ENCODE measurements at regions not wholly inside any gene's neighbourhood (a gene's known extent, or its start where the extent isn't known, plus 50 kb on each side); places are given as distances from the start of the nearest gene placed in this dataset.
"Not testable (repeated sequence)": the region's sequence is repeated elsewhere in the genome, so short reads cannot be mapped to it uniquely, and the experiment has no call there.

DNA sequence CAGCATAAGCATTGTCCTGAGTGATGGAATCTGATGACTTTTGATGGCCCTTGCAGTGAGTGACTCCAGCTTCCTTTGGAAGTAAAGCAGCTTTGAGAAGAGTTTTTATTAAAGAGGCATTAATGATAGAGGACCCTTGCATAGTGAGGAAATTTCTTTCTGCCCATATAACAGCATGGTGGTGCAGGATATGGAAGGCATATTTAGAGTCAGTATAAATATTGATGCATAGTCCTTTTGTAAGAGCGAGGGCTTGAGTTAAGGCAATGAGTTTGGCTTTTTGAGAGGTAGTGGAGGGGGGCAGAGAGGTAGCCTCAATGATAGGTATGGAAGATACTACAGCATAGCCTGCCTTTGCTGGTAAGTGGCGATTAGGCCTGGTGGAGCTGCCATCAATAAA, 87.7 kb upstream of the DNAH14 start:
- not testable (repeated sequence) for H3K9me3 ChIP-seq (ENCODE audit: control insufficient read depth in 2 of 2, low read length in 2 of 2); H3K27me3 ChIP-seq (ENCODE audit: control insufficient read depth in 2 of 2, insufficient read depth in 2 of 2, low read length in 2 of 2); H3K36me3 ChIP-seq (ENCODE audit: control insufficient read depth in 2 of 2, insufficient read depth in 2 of 2, low read length in 2 of 2); H3K9ac ChIP-seq (ENCODE audit: low read depth in 1 of 2, low read length in 2 of 2); H3K4me3 ChIP-seq (ENCODE audit: low read length in 2 of 2); H3K4me1 ChIP-seq (ENCODE audit: control insufficient read depth in 2 of 2, insufficient read depth in 2 of 2, low read length in 2 of 2); H3K27ac ChIP-seq (ENCODE audit: low read depth in 2 of 2, low read length in 2 of 2)

GRCh38 chr1:224846119-224846907, 83.2 kb upstream of the DNAH14 start:
- H3K4me3 ChIP-seq (ENCODE audit: low read length in 2 of 2), result no peak overlapping the region
- H3K4me1 ChIP-seq (ENCODE audit: control insufficient read depth in 2 of 2, insufficient read depth in 2 of 2, low read length in 2 of 2), result no peaks in the 10 kb centered on the region
- H3K27ac ChIP-seq (ENCODE audit: low read depth in 2 of 2, low read length in 2 of 2), result no peak overlapping the region
- H3K9ac ChIP-seq (ENCODE audit: low read depth in 1 of 2, low read length in 2 of 2), result no peak overlapping the region
- H3K36me3 ChIP-seq (ENCODE audit: control insufficient read depth in 2 of 2, insufficient read depth in 2 of 2, low read length in 2 of 2), result no peaks in the 10 kb centered on the region
- no peaks in the 10 kb centered on the region for H3K27me3 ChIP-seq (ENCODE audit: control insufficient read depth in 2 of 2, insufficient read depth in 2 of 2, low read length in 2 of 2)
- H3K9me3 ChIP-seq (ENCODE audit: control insufficient read depth in 2 of 2, low read length in 2 of 2), result no peaks in the 10 kb centered on the region

GRCh38 chr1:224850446-224850845, 79.0 kb upstream of the DNAH14 start:
- Histone ChIP-seq H3K36me3 (ENCODE audit: control insufficient read depth in 2 of 2, insufficient read depth in 2 of 2, low read length in 2 of 2) (no peaks in the 10 kb centered on the region), H3K9me3 (ENCODE audit: control insufficient read depth in 2 of 2, low read length in 2 of 2) (no peaks in the 10 kb centered on the region), H3K4me1 (ENCODE audit: control insufficient read depth in 2 of 2, insufficient read depth in 2 of 2, low read length in 2 of 2) (no peaks in the 10 kb centered on the region), H3K9ac (ENCODE audit: low read depth in 1 of 2, low read length in 2 of 2) (no peak overlapping the region), H3K4me3 (ENCODE audit: low read length in 2 of 2) (no peak overlapping the region), H3K27me3 (ENCODE audit: control insufficient read depth in 2 of 2, insufficient read depth in 2 of 2, low read length in 2 of 2) (no peaks in the 10 kb centered on the region), H3K27ac (ENCODE audit: low read depth in 2 of 2, low read length in 2 of 2) (no peak overlapping the region)

DNA sequence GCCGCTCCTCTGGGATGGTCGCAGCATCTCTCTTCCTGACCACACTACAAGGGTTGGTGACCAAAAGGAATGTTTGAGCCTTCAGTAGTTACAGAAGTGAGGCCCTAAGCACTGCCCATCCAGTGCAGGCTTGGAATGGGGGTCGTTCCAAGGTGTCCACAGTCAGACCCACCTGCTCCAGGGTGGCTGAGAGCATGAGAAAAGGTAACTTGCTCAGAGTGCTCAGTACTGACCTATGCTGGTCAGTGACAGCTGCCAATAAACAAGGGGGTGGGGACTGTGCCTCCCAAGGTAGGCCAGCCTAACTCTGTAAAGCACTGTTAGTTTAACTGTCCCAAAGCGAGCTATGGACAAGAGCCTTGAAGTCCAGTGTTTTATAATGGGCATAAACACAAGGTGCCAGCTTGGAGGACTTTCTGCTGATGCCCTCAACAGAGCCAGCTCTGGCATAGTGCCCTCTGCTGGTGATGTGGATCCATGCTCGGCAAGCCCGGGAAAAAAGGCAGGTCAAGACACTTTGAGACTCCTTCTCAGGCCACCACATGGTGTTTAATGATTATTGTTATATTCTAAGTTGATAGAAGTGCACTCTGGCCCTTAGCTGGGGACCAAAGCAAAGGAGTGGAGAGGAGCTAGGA, 78.1 kb upstream of the DNAH14 start:
- Histone ChIP-seq H3K9ac (ENCODE audit: low read depth in 1 of 2, low read length in 2 of 2) (no peak overlapping the region), H3K4me1 (ENCODE audit: control insufficient read depth in 2 of 2, insufficient read depth in 2 of 2, low read length in 2 of 2) (no peaks in the 10 kb centered on the region), H3K9me3 (ENCODE audit: control insufficient read depth in 2 of 2, low read length in 2 of 2) (no peaks in the 10 kb centered on the region), H3K27me3 (ENCODE audit: control insufficient read depth in 2 of 2, insufficient read depth in 2 of 2, low read length in 2 of 2) (no peaks in the 10 kb centered on the region), H3K36me3 (ENCODE audit: control insufficient read depth in 2 of 2, insufficient read depth in 2 of 2, low read length in 2 of 2) (no peaks in the 10 kb centered on the region), H3K4me3 (ENCODE audit: low read length in 2 of 2) (no peak overlapping the region), H3K27ac (ENCODE audit: low read depth in 2 of 2, low read length in 2 of 2) (no peak overlapping the region)

- no peaks in the 10 kb centered on the region for H3K36me3 ChIP-seq (ENCODE audit: control insufficient read depth in 2 of 2, insufficient read depth in 2 of 2, low read length in 2 of 2)
Measured at GRCh38 chr1:224851848-224852261, 77.6 kb upstream of the DNAH14 start.

DNA sequence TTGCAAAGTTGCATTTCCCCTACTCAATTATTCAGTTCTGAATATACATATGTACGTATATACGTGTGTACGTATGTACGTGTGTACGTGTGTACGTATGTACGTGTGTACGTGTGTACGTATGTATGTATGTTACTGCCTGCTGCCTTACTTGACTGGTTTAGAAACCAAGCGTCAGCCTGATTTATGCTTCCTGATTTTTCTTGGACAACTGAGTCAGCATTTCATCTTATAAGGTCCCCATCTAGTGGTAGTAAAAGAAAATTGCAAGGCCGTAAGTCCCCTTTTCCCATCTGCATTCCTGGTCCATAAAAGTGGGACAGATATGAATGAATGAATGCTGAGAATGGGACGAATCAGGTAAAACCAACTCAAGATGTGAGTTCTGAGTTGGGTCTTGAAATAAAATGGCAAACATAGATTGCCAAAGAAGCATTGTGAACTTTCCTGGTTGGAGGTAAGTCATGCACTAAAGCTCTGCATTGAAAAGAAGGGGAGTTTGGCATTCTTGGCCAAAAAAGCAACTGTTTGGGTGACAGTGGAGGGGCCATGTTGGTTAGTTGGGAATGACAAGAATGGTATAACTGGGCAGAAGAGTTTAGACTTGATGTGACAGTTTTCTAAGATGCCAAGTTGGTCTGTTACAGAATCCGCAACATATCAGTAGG, 76.4 kb upstream of the DNAH14 start:
- Histone ChIP-seq H3K4me3 (ENCODE audit: low read length in 2 of 2) (no peak overlapping the region), H3K27me3 (ENCODE audit: control insufficient read depth in 2 of 2, insufficient read depth in 2 of 2, low read length in 2 of 2) (no peaks in the 10 kb centered on the region), H3K9ac (ENCODE audit: low read depth in 1 of 2, low read length in 2 of 2) (no peak overlapping the region), H3K36me3 (ENCODE audit: control insufficient read depth in 2 of 2, insufficient read depth in 2 of 2, low read length in 2 of 2) (no peaks in the 10 kb centered on the region), H3K27ac (ENCODE audit: low read depth in 2 of 2, low read length in 2 of 2) (no peak overlapping the region), H3K4me1 (ENCODE audit: control insufficient read depth in 2 of 2, insufficient read depth in 2 of 2, low read length in 2 of 2) (no peaks in the 10 kb centered on the region), H3K9me3 (ENCODE audit: control insufficient read depth in 2 of 2, low read length in 2 of 2) (no peaks in the 10 kb centered on the region)

More at GRCh38 chr1:224851848-224852261, 77.6 kb upstream of the DNAH14 start:
- H3K27me3 ChIP-seq (ENCODE audit: control insufficient read depth in 2 of 2, insufficient read depth in 2 of 2, low read length in 2 of 2), result no peaks in the 10 kb centered on the region
- no peak overlapping the region for H3K9ac ChIP-seq (ENCODE audit: low read depth in 1 of 2, low read length in 2 of 2)
- H3K9me3 ChIP-seq (ENCODE audit: control insufficient read depth in 2 of 2, low read length in 2 of 2), result no peaks in the 10 kb centered on the region
- no peaks in the 10 kb centered on the region for H3K4me1 ChIP-seq (ENCODE audit: control insufficient read depth in 2 of 2, insufficient read depth in 2 of 2, low read length in 2 of 2)
- no peak overlapping the region for H3K27ac ChIP-seq (ENCODE audit: low read depth in 2 of 2, low read length in 2 of 2)
- no peak overlapping the region for H3K4me3 ChIP-seq (ENCODE audit: low read length in 2 of 2)

DNA sequence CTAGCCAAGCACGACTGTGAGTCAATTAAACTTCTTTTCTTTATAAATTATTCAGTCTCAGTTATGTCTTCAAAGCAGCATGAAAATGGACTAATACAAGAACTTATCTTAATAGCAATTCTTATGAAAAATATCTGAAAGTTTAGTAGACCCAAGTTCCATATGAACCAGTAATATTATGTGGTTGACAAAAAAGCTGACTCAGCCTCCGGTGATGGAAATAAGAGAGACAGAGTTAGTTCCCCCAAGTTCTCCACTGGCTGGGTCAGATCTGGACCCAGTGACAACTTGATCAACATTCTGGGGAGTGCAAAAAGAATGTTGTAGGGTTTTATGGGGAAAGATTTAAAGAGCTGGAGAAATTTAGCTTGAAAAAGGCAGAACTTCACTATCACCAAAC, 72.5 kb upstream of the DNAH14 start:
- no peak overlapping the region for H3K4me3 ChIP-seq (ENCODE audit: low read length in 2 of 2)
- no peaks in the 10 kb centered on the region for H3K36me3 ChIP-seq (ENCODE audit: control insufficient read depth in 2 of 2, insufficient read depth in 2 of 2, low read length in 2 of 2)
- H3K4me1 ChIP-seq (ENCODE audit: control insufficient read depth in 2 of 2, insufficient read depth in 2 of 2, low read length in 2 of 2), result no peaks in the 10 kb centered on the region
- no peaks in the 10 kb centered on the region for H3K27me3 ChIP-seq (ENCODE audit: control insufficient read depth in 2 of 2, insufficient read depth in 2 of 2, low read length in 2 of 2)
- no peak overlapping the region for H3K9ac ChIP-seq (ENCODE audit: low read depth in 1 of 2, low read length in 2 of 2)
- H3K9me3 ChIP-seq (ENCODE audit: control insufficient read depth in 2 of 2, low read length in 2 of 2), result no peaks in the 10 kb centered on the region
- no peak overlapping the region for H3K27ac ChIP-seq (ENCODE audit: low read depth in 2 of 2, low read length in 2 of 2)

DNA sequence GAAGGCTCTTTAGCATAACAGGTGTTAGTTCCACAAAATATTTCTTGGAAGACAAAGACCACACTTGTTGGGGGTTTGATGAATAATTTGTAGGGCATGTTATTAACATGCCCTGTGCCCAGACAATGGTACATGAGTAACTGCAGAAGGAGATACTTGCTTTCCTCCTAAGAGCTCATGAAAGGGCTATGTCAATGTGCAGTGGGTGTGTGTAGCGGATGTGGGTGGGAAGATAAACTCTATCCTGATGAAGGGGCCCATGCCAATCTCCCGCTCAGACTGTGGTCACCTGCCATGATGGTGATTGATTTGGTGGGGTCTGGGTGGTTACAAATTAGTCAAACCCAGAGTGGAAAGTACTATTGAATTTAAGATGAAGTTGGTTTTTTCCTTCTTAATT, 69.8 kb upstream of the DNAH14 start:
- Histone ChIP-seq H3K27ac (ENCODE audit: low read depth in 2 of 2, low read length in 2 of 2) (no peak overlapping the region), H3K9ac (ENCODE audit: low read depth in 1 of 2, low read length in 2 of 2) (no peak overlapping the region), H3K4me3 (ENCODE audit: low read length in 2 of 2) (no peak overlapping the region), H3K9me3 (ENCODE audit: control insufficient read depth in 2 of 2, low read length in 2 of 2) (no peaks in the 10 kb centered on the region), H3K36me3 (ENCODE audit: control insufficient read depth in 2 of 2, insufficient read depth in 2 of 2, low read length in 2 of 2) (no peaks in the 10 kb centered on the region), H3K4me1 (ENCODE audit: control insufficient read depth in 2 of 2, insufficient read depth in 2 of 2, low read length in 2 of 2) (no peaks in the 10 kb centered on the region), H3K27me3 (ENCODE audit: control insufficient read depth in 2 of 2, insufficient read depth in 2 of 2, low read length in 2 of 2) (no peaks in the 10 kb centered on the region)

- no peaks in the 10 kb centered on the region for H3K36me3 ChIP-seq (ENCODE audit: control insufficient read depth in 2 of 2, insufficient read depth in 2 of 2, low read length in 2 of 2)
- H3K4me1 ChIP-seq (ENCODE audit: control insufficient read depth in 2 of 2, insufficient read depth in 2 of 2, low read length in 2 of 2), result no peaks in the 10 kb centered on the region
- no peak overlapping the region for H3K27ac ChIP-seq (ENCODE audit: low read depth in 2 of 2, low read length in 2 of 2)
- no peaks in the 10 kb centered on the region for H3K9me3 ChIP-seq (ENCODE audit: control insufficient read depth in 2 of 2, low read length in 2 of 2)
- no peaks in the 10 kb centered on the region for H3K27me3 ChIP-seq (ENCODE audit: control insufficient read depth in 2 of 2, insufficient read depth in 2 of 2, low read length in 2 of 2)
- no peak overlapping the region for H3K4me3 ChIP-seq (ENCODE audit: low read length in 2 of 2)
- no peak overlapping the region for H3K9ac ChIP-seq (ENCODE audit: low read depth in 1 of 2, low read length in 2 of 2)
Measured at GRCh38 chr1:224860488-224861338, 68.8 kb upstream of the DNAH14 start.

DNA sequence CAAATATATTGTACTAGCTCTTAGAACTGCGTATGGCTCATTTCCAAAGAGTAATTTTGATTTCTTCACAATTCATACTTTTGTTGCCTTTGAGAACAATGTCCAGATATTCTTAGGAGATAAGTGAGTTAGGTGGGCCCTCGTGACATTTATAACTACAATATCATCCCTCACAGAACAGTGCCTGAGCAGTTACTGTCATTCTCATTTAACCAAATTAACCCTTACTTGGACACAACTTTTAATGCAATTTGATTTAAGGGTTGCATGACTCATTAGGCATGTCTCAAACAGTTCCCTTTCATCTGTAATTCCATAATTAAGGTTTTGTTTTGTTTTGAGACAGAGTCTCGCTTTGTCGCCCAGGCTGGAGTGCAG, 68.1 kb upstream of the DNAH14 start:
- Histone ChIP-seq H3K36me3 (ENCODE audit: control insufficient read depth in 2 of 2, insufficient read depth in 2 of 2, low read length in 2 of 2) (no peaks in the 10 kb centered on the region), H3K9ac (ENCODE audit: low read depth in 1 of 2, low read length in 2 of 2) (no peak overlapping the region), H3K27ac (ENCODE audit: low read depth in 2 of 2, low read length in 2 of 2) (no peak overlapping the region), H3K9me3 (ENCODE audit: control insufficient read depth in 2 of 2, low read length in 2 of 2) (no peaks in the 10 kb centered on the region), H3K4me3 (ENCODE audit: low read length in 2 of 2) (no peak overlapping the region), H3K4me1 (ENCODE audit: control insufficient read depth in 2 of 2, insufficient read depth in 2 of 2, low read length in 2 of 2) (no peaks in the 10 kb centered on the region), H3K27me3 (ENCODE audit: control insufficient read depth in 2 of 2, insufficient read depth in 2 of 2, low read length in 2 of 2) (no peaks in the 10 kb centered on the region)
